Liver (tissue), 3 donors: ENCODE measurements at regions not wholly inside any gene's neighbourhood (a gene's known extent, or its start where the extent isn't known, plus 50 kb on each side); places are given as distances from the start of the nearest gene placed in this dataset.

Experiments
- GABPA ChIP-seq, 2 donors: IDR thresholded peaks in 1 of 2; conservative IDR thresholded peaks in 1 of 2; 2 replicates each; pipeline ENCODE4 v1.6.1; 2016; ENCODE audit warnings: antibody characterized with exemption in 2 of 2, mild to moderate bottlenecking in 1 of 2, moderate library complexity in 1 of 2
- TF ChIP-seq, protein P1 (sequence below): IDR thresholded peaks from 2 replicates; pipeline ENCODE4 v1.6.1; 2016; ENCODE audit warnings: antibody characterized with exemption
- TF ChIP-seq, protein P2 (sequence below): fragments of 150-350 bp; IDR thresholded peaks from 2 replicates; pipeline ENCODE4 v1.5.1; 2017; ENCODE audit warnings: improper control_type of control experiment, low read depth, low read length; ENCODE audit not compliant: missing input control
- donor health status: healthy.
- donor health status: healthy.

- no peak for TF ChIP-seq GABPA (IDR thresholded peaks at IDR 0.05 in 1 of 2, conservative IDR thresholded peaks at IDR 0.05 in 1 of 2)
- TF ChIP-seq, protein P1, sequence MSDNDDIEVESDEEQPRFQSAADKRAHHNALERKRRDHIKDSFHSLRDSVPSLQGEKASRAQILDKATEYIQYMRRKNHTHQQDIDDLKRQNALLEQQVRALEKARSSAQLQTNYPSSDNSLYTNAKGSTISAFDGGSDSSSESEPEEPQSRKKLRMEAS = no peak
- TF ChIP-seq, protein P2, sequence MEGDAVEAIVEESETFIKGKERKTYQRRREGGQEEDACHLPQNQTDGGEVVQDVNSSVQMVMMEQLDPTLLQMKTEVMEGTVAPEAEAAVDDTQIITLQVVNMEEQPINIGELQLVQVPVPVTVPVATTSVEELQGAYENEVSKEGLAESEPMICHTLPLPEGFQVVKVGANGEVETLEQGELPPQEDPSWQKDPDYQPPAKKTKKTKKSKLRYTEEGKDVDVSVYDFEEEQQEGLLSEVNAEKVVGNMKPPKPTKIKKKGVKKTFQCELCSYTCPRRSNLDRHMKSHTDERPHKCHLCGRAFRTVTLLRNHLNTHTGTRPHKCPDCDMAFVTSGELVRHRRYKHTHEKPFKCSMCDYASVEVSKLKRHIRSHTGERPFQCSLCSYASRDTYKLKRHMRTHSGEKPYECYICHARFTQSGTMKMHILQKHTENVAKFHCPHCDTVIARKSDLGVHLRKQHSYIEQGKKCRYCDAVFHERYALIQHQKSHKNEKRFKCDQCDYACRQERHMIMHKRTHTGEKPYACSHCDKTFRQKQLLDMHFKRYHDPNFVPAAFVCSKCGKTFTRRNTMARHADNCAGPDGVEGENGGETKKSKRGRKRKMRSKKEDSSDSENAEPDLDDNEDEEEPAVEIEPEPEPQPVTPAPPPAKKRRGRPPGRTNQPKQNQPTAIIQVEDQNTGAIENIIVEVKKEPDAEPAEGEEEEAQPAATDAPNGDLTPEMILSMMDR = no peak
Measured at GRCh38 chr7:3240826-3241430, 60.1 kb upstream of the SDK1 start.
